NCI-H1694 (cell line): ENCODE measurements at regions not wholly inside any gene's neighbourhood (a gene's known extent, or its start where the extent isn't known, plus 50 kb on each side); places are given as distances from the start of the nearest gene placed in this dataset.

Experiments
- DNase-seq: peaks from one replicate; lab custom pipeline; 2025; lab: John Stamatoyannopoulos, UW

DNA sequence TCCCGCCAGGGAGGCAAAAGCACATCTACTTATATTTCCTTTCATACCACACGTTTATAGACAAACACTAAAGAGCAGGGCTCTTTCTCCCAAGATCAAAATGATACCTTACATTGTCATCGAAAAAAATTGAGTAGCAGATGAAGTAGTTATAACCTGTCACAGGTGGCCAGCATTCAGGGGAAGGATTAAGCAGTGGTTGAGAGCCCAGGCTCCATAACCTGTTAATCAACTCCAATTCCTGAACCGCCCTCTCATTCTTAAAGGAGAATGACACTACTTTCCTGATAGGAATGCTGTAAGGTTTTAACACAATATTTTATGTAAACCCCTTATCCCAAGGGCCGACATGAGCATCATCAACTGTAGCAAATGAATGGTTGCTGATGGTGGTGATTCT lies 268.9 kb upstream of the KCNIP4 start:
- DNase-seq = no peak

DNA sequence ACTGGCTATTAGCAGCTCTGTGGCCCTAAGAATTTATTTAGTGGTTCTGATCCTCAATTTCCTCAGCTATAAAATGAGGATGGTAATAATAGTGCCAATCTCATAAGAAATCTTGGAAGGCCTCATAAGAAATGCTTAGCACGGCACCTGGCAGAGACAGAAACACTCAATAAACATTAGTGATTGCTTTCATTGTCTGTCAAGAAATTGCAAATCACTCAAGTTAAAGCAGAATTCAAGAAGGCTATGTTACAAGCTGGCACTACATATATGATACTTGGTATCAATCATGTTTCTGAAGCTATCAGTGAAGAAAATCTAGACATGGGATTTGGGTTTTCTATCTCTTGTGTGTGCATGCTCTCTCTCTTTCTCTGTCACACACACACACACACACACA lies 267.7 kb upstream of the KCNIP4 start:
- no peak for DNase-seq

DNA sequence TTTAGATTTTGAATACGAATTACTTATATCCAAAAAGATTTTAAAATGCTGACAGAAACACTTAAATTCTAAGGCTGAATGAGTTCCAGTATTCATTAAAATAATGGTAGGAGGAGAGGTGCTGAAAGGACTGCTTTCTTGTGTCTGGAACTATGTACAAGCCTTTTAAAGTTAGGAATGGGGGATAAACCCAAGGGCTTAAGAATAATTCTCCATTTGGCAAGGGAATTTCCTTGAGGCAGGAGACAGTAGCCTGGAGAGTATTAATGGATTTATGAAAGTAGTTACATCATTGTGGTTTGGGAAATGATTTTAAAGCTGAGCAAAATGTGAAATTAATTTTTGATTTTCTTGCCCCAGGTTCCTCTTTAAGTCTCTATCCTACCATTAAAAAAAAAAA lies 266.5 kb upstream of the KCNIP4 start:
- no peak for DNase-seq

DNA sequence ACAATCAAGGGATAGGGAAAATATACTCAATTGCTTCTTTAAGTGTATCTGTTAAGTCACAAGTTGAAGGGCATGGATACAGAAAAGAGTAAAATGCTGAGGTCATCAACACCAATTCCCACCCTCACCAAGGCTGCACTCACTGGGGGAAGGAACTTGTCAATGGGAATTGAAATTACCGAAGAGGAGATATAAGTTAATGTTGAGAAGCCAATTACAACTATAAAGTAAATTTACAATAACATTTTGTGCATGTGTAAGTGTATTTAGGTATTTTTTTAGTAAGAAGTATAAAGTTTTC lies 255.1 kb upstream of the KCNIP4 start:
- DNase-seq = no peak

DNA sequence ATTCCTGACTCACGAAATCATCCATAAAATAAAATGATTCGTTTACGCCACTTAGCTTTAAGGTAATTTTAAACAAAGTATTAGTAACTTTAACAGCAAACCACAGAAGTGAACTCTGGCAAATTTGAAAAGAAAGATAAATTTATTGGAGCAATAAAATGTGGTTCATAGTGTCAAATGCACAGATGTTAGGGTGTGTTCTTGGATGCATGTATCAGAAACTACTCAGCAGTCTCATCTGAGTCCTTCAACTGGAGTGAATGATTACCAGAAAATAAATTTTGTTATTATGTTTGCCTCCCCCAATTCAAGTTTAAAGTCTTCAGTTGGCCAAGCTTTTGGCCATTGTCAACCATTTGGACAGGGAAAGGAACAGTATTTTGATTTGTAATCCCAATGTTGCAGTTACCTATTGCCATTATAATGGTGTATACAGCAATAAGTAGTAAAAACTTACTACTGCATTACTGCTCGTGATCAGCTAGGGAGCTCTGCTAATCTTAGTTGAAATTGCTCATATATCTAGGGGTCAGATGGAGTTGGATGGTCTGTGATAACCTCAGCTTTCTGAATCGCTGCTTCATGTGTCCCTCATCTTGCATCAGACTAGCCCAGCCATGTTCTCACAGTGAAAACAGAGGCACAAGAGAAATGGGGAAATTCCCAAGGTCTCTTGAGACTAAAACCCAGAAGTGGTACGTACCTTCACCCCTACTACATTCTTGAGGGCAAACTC lies 254.6 kb upstream of the KCNIP4 start:
- no peak for DNase-seq

DNA sequence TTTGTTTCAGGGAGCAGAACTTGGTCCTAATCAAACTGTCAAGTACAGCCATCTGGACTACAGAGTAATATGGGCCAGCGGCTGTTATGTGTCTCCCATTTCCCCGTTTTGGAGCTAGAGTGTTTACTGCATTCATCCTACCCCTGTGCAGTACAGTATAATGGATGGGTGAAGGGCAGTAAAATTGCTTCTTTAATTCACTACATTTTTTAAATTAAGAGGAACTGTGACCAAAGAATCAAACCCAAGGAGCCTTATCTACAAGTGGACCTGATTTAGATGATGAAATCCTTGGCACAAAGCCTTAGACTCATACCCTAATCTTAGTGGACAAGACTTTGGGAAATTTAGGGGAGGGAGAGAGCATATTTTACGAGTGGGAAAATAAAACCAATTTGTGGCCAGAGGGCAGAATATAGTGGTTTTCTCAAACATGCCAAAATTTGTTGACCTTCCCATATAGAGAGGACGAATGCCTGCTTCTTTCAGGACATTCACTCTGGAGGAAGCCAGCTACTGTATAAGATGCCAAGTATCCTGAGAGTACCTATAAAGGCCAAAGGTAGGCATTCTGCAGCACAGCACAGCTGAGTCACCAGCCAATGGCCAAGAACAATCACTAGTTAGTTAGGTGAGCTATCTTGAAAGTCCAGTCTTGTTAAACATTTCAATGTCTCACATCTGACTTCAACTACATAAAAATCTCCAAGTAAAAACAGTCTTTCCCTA lies 253.8 kb upstream of the KCNIP4 start:
- DNase-seq = no peak

DNA sequence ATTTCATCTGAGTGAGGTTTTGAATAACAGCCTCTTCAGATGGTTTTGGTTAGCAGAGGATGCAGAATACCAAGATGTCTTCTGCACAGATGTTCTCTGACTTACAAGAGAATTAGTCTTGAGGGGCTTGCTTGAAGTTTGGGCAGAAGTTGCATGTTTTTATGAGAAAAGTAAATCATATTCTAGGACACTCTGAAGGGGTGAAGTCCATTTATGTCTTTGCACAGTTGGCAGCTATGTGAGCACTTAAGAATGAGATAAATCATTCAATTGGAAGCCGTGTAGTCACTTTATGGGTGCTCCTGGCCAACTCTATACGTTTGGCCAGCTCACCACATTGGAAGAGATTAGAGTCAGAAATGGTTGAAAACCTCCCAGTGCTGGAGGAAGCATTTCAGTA lies 252.7 kb upstream of the KCNIP4 start:
- no peak for DNase-seq

DNA sequence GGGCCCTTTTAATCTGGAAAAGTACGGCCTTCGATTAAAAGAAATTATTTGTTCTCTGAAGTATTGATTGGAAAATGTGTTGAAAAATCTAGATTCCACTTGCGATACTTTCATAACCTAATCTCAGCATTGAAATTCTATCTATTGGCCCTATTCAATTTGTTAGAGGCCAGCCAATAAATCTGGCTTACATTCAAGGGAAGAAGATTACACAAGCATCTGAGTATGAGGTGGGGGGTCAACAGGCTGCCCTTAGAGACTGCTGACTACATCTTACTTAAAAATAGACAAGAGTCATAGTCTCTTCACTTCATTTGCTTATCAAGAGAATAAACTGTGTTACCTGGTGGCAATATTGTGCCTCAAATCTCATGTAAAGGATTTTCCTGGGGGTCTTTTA lies 248.0 kb upstream of the KCNIP4 start:
- no peak for DNase-seq

DNA sequence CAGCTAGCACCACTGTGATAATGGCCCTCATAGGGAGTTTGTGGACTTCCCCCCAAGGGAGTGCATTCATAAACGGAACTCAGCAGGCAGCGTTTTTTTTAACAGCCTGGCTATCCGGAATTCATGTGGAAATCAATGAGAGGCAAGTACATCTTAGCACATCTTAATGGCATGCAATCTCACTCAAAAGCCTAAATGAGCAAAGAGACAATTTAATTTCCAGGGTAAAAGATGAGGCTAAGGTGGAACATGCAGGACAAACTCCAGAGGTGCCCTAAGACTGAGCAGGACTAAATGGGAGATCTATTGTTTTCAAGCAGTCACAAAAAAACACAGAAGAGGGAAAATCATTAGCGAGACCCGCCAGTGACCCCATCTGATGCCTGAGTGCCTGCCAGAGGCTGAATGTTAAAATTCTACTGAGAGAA lies 243.5 kb upstream of the KCNIP4 start:
- no peak for DNase-seq

DNA sequence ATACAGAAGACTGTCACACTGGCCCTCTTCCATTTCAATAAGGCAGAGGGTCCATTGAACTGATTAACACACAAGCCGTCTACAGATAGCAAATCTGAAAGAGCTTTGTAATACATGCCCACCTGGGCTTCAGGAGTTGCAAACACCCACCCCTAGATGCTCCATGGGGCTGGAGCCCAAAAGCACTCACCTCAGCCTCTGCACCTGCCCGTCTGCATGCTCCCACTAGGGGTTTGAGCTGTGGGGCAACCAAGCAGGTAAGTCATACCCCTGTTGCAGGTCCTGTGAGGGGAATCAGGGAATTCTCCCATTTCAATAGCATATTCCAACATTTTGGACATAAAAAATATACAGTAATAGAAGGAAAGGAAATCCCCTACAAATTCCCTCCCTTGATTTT lies 243.0 kb upstream of the KCNIP4 start:
- DNase-seq = no peak

DNA sequence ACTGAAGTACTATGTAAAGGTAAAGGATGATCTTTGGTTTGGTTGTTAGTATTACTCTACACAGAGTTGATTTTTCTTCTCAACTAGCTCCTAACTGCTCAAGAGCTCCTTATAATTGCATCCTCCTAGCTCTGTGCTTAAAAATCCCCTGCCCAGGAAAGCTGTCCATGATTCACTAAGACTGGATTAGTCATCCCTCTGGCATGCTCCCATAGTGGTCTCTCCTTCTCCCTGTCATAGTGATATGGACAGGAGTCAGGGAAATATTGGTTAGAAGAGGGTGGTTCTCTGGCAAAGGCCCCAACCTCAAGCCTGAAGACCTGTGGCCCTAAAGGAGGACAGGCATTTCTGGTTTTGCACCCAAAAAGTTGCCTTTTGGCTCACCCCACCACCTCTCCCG lies 242.3 kb upstream of the KCNIP4 start:
- DNase-seq = no peak

DNA sequence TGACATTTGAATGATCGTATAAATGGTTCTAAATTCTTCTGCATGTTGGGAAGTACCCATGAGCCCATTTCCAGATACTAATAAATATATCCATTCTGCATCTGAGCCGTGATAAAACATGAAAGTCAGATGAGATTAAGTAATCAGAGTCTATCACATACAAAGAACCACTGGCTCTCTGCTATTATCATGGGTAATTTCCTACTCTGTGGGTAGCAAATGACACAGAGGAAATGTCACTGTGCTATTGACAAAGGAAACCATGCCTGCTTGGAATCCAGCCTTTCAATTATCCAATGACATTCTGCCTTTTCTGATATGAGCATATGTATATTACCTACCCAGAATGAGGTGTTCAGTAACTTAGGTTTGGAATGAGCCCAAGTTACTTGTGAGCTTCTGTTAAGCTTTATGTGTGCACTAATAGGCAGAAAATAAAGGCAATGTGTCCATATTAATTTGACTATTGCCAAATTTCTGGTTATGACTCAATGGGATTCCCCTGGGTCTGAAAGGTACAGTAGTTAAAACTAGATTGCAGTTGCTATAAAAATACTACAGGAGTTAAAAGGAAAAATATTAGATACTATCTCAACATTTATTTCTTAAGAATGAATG lies 238.7 kb upstream of the KCNIP4 start:
- DNase-seq = no peak

DNA sequence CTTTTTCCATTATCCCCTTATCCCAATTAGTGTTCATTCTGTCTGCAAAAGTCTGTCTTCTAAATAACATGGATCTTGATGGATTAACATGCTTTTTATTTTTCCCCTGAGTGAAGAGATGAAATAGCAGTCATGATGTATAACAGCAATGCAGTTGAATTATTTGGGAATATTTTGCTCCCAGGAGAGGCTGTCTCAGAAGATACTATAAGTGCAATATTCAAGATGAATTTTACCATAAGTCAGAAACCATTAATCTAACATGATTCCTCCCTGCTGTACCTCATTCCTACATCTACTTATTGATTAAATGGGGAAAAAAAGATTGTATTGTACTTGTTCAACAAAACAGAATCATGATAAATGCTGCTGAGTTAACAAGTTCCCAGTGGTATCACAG lies 233.2 kb upstream of the KCNIP4 start:
- no peak for DNase-seq

DNA sequence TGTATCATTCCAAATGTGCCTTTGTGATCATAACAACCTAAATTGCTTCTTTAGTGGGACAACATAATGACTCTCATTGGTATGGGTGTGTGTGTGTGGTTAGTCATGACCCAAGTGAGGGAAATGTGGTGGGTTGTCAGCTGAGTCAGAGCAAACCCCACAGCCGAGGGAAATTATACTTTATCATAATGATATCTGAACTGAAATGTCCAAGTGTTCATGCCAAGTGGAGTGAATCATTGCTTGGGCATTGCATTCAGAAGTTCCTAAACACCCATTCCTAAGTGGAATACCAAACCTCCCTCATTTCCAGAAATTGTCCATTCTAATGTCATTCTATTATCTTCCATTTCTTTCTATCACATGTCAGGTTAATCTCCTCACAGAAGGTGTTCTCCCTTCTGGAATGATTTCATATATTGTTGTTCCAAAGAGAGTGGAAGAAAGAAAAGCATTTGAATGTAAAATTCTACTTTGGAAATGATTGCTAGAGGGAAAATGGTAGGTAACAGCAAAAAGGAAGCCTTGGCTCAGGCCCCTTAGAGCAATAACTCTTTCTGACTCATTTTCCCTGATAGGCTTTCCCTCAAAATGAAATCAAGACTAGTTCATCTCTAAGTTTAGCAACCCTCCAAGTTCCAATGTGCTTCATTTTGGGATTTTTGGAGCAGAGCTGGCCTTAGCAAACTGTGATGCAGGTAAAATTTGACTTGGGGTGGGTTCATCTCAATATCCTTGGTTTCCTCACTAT lies 230.7 kb upstream of the KCNIP4 start:
- no peak for DNase-seq

DNA sequence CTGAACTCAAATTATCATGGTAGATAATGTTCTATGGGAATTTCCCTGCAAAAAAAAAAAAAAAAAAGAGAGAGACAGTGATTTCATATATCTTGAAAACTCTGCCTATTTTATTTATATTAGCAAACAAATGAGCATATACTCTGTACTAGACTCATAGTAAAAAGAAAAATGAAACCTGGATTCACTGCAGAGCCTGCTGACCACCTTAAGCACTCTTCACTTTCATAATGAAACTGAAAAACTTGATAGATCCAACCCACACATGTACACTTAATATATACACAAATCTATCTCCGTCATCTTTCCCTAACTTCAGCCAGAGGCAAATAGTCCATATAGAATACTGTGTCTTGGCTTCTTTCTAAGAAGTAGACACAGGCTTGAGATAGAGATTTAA lies 226.1 kb upstream of the KCNIP4 start:
- DNase-seq = no peak

DNA sequence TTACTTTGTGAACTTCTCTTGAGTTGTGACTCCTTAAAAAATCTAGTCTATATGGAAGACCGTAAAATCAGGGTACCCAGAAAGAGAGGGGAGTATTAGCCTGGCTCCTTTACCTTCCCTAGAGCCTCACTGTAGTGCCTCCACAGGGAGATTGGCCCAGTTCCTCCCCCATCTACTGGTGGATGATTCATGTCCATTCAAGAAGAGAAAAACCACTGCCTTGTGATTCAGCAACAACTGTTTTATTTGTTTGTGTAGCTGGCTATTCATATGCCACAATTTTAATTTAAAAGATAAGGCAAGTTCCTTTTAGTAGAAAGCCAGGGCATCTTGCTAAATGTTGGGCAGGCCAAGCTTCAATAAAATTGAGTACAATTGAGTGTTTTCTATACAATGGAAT lies 221.8 kb upstream of the KCNIP4 start:
- DNase-seq = no peak

DNA sequence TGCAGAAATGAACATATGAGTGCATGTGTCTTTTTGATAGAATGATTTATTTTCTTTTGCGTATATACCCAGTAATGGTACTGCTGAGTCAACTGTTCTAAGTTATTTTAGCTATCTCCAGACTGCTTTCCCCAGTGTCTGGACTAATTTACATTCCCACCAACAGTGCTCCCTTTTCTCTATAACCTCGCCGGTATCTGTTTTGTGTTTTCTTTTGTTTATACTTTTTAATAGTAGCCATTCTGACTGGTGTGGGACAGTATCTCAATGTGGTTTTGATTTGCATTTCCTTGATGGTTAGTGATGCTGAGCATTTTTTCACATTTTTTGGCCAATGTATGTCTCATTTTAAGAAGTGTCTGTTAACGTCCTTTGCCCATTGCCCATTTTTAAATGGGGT lies 218.6 kb upstream of the KCNIP4 start:
- DNase-seq = no peak

DNA sequence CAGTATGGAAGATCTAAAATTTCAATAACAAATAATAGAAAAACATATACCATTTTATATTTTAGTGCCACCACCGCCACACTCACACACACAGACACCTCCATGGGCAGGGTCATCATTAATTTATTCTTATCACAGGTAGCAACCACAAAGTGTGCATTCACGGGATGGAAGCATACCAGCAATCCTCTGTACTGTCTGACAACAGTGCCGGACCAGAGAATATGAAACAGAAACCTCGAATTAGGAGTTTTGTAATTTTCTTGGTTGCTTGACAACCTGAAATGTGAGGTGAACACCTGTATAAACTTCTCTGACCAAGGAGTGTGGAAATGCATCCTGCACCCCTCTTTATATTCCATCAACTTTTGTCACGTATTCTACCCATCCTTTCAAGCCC lies 213.9 kb upstream of the KCNIP4 start:
- no peak for DNase-seq

DNA sequence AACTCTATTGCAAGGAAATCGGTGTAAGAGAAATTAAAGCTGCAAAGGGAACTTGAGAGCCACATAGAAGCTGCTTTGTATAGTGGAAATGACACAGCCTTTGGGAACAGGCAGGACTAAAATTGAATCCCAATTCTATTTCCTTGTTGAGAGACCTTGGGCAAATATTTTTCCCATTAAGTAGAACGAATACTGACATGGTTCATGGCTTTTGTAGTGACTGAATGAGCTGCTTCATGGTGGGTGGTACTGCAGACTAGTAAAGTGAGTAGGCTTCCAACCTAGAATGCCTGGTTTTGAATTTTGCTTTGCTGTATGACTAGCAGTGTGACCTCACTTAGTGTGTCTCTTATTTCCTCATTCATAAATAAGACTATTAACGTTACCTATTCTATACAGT lies 182.2 kb upstream of the KCNIP4 start:
- DNase-seq = no peak

DNA sequence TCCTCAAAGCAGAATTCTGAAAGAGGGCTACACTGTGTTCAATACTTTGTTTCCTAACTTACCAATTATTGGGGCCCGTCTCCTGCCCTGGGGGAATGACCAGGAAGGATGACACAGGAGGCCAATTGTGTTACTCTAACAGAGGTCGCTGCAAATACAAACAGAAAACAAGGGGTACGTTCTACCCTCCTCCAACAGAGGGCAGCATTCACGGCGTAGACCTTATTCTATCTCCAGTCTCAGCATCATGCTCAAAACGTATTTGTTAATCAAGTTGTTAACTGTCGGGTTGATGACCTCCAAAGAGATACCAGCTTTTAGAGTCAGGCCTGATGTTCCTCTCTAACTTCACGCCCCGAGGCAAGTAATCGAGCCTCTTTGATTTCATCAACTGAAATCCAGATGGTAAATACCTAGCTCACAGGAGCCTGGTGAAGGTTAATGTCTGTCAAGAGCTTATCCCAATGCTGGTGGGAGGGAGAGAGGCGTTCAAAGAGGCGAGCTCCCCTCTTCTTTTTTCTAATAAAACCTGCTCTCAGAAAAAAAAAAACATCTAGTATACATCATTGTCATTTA lies 181.0 kb upstream of the KCNIP4 start:
- peak; percentile 29 for DNase-seq

DNA sequence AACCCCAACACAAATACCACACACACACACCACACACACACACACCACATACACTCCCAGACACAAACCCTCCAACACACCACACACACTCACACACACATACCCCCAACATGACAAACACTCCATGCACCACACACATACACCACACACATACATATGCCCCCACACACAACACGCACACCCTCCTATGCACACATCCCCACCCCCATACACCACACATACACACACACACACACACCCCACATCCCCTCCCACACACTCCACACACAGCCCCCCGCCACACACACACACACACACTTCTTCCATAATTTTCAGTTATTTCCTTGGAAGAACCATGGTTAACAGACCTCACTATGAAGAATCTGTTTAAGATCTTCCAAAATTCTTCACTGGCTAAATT lies 173.5 kb upstream of the KCNIP4 start:
- no peak for DNase-seq

DNA sequence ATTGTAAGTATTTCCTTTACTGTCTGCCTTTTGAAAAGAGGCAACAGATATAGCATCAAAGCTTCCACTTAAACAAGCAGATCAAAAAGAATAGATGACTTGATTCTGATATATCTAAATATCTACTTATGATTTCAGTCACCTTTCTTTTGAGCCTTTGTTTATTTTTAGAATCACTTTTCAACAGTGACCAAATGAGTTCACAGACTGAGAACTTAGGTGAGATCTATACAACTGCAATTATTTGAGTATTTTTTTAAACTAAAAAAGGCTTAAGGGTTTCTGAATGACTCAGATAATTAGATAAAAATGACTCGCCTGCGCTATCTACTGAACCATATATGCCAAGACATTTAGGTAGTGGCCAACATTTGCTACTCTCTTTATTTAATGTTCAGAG lies 166.7 kb upstream of the KCNIP4 start:
- DNase-seq = no peak

DNA sequence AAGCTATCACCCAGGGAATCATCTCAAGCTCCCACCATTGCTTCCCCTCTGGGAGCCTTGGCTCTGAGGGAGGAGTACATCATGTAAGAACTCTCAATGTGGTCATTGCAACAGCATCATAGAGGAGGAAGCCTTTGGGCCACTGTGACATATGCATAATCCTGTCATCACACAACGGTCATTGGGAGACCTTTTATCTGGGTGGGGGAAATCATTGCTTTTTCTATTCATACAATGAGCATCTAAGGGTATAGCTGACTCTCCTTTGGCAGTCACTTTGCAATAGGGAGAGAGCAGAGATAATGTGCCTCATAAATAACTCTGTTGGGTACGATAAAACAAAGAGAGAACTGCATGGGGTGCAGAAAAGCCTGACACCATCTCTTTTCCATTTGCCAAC lies 155.2 kb upstream of the KCNIP4 start:
- no peak for DNase-seq
